HG02852 (cell line): ENCODE measurements at regions not wholly inside any gene's neighbourhood (a gene's known extent, or its start where the extent isn't known, plus 50 kb on each side); places are given as distances from the start of the nearest gene placed in this dataset.
"Not testable (repeated sequence)": the region's sequence is repeated elsewhere in the genome, so short reads cannot be mapped to it uniquely, and the experiment has no call there.

Experiments used
- ATAC-seq: cut with Tn5 transposase; IDR thresholded peaks from one replicate; pipeline ENCODE4 v1.9.1; 2021; ENCODE audit warnings: mild to moderate bottlenecking, moderate library complexity; ENCODE audit not compliant: unreplicated experiment

DNA sequence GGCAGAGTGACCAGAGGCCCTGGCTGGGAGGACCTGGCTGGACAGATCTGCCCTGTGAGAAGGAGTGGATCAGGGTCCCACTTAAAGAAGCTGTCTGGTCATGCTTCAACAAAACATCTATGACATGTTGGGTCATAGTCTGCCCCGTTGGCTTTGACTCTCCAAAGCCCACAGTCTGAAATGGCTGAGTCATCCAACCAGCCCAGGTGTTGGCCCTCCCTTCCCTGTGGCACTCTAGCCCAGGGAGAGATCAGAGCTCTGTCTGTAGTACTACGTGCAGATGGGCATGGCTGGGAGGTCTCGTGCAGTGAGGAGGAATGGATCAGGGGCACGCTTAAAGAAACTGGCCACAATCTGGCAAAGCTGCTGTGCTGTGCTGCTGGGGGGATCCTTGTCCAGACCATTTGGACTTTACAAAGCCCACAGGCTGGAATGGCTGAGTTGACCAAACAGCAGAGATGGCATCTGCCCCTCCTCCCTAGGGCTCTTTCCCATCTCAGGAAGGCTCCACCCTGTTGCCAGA is 206.1 kb downstream of the TUSC1 start:
- ATAC-seq = no peak

DNA sequence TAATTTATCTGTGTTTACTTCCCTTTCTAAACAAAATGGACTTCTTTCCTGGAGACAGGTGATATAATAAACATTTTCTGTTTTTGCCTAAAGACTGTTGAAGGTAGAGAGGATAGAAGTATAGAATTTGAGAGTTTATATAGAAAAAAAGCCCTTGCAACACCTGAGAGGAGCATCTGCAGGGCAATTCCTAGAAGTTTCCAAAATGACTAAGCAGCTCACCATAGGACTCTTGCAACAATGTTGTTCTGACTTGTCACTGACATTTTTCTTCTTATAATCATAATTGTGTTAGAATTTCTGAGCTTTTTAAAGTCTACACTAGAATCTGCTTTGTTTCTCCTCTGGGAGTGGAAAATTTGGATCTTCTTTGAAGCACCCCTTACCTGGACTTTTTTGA is 216.8 kb downstream of the TUSC1 start:
- no peak for ATAC-seq

DNA sequence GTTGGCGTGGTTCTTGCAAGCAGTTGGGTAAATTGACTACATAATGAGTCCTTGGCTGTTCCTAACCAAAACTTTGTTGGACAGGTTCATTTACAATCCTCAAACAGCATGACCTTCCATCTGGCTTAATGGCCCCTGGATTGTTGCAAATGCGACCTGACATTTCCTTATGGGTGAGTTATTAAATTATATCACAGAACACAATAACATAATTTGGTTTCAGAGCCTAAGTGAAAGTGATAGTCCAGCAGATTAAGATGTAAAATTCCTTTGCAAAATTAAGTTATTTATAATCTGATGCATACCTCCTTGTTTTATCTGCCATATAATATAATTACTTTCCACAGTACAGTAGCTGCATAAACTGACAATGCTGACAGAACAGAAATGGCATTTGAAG is 224.4 kb downstream of the TUSC1 start:
- ATAC-seq = no peak

DNA sequence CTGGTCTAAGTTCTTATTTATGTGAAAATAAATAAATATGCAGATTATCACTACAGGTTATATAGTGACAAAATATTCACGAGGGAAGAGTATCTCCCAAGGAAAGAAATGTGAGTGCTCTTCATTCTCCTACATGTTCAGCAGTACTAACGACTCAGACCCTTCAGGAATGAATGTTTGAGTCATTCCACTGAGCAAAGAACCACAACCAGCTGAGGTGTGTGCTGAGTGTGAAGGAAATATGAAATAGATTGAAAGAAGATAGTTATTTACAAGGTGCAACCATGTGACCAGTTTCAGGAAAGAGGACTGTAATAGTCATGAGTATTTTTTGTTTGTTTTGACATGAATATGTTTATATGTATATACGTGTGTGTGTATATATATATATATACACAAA is 228.7 kb downstream of the TUSC1 start:
- ATAC-seq = no peak

DNA sequence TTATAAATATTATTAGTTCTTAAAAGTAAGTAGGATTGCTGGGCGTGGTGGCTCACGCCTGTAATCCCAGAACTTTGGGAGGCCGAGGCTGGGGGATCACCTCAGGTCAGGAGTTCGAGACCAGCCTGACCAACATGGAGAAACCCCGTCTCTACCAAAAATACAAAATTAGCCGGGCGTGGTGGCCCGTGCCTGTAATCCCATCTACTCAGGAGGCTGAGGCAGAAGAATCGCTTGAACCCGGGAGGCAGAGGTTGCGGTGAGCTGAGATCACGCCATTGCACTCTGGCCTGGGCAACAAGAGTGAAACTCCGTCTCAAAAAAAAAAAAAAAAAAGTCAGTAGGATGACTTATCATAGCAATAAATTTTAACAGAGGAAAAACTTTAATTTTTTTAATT is 232.5 kb downstream of the TUSC1 start:
- ATAC-seq = not testable (repeated sequence)

DNA sequence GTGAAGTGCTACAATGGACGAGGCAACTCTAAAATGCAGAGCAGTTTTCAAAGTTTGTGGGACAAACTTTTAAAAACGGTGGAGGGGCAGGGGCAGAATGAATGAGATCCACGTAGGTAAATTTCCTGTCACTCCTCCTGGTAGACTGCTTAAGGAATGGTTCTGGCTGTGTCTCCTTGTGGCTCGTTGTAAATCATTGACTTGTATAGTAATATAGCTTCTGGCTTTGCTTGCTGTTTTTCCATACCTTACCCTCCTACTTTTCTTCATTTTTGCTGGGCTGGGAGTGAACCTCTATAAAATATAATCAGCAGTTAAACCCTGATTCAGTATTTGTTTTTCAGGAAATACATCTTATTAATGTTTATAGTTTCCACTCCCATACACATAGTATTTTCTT is 235.7 kb downstream of the TUSC1 start:
- ATAC-seq = no peak

DNA sequence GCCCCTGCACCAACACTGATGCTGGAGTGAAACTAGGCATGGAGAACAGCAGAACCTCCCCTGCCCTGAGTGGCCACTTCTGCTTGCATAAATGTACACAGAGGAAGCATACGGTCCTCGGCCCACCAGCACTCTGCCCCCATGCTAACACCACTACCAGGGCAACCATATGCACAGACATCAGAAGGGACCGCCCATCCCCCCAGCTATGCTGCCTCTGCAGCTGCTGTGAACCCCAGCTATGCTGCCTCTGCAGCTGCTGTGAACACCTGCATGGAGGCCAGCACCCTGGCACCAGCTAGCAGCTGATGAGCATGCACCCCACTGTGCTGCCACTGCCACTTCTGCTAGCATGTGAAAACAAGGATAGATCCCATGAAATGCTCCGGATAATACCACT is 250.3 kb downstream of the TUSC1 start:
- ATAC-seq = no peak

DNA sequence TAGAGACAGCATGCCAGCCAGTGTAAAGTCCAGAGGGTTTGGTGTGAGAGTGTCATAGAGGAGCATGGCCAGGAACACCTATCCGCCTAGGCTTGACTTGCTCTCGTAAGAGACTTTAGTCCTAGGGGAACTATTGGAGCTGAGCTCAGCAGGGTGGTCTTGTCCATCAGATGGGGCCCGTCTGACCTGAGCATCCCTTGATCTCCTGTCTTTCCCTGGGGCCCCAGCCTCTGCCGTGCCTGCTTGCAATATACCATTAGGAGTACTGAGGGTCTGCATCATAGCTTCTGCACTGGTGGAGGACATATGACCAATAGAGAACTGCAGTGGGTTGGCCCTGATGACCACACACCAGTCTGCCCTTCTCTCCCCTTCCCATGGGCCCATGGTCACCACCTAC is 251.0 kb downstream of the TUSC1 start:
- ATAC-seq = no peak

DNA sequence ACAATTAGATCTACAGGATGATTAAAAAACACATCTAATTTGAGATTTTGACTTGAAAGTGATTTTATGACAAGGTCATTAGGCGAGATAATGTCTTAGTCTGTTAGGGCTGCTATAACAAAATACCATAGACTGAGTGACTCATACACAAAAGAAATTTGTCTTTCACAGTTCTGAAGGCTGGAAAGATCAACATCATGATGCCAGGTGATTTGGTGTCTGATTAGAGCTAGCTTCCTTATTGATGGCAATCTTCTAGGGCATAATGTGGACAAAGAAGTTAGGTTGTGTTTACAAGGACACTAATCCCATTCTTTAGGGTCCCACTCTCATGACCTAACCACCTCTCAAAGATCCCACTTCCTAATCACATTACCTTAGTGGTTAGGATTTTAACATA is 256.7 kb downstream of the TUSC1 start:
- ATAC-seq = no peak

DNA sequence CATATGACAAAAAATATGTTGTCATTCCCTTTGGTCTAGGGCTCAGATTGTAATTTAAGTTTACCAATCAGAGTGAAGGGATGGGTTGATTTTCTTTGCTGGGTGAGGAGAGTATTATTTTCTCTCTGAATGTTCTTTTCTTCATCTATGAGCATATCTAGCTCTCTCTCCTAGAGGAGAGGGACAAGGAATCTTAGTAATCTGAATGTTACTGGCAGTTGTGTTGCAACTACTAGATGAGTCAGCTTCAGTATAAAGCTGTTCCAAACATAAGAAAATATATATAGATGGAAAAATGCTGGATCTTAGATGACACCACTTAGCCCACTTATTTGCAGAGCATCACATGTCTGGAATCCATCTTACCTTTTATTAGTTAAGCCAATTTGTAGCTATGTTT is 259.3 kb downstream of the TUSC1 start:
- no peak for ATAC-seq

DNA sequence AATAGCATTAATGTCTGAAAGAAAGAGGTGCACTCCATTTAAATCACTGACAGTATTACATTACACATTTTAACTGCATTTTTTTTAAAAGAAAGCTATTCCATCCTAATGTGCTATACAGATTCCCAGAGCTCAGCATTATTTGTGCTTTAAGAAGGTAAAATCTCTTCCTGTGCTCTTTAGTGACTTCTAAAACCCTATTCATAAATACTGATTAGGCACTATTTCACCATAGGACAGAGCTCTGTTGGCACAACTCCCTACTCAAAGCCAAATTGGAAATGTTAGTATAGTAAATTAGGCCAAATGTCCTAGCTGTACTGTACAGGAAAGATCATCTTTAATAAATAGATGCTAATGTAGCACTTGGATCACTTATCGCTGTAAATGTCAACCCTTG is 262.5 kb downstream of the TUSC1 start:
- no peak for ATAC-seq

DNA sequence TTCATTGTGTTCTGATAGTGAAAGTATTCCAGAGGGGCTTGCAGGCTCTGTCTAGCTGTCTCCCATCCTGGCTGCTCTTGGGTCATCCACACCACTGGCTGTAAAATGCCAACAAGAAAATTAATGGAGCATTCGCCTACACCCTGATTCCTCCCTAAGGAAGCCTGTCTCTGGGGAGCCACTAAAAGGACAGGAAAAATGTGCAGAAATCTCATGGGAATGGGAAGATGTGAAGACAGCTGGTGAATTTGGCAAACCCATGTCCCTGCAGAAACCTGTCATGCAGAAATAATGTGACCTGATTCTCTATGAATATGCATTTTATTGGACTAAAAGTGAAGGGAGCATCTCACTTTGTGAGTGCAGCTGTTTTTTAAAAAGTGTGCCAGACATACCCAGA is 265.6 kb downstream of the TUSC1 start:
- no peak for ATAC-seq

DNA sequence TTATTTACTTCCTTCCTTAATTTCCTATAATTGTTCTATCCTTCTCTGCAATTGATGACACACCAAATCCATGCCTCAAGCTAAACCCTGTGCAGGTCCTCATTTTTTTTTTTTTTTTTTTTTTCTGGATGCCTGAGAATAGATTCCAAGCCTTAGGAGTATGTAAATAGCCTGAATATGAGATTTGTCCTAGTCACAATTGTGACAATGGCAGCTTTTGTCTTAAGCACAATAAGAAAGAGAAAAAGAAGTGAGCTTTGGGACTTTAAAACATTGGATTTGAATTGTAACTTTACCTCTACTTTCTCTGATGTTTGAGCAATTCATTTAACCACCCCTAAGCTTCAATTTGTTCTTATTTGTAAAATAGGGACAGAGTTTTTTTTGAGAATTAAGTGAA is 280.5 kb downstream of the TUSC1 start:
- no peak for ATAC-seq

DNA sequence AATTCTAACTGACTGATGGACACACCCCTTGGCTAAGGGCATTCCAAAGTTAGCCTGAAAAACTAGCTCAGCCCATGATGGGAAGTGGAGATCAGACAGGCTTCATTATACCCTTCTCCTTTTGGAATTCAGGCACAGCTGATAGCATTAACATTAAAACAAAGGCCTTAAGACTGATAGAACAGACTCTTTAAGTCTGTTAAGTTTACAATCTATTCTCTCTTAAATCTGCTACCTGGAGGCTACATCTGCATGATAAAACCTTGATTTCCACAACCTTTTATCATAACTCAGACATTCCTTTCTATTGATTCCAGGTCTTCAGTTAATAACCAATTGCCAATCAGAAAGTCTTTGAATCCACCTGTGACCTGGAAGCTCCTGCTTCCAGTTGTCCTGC is 281.4 kb downstream of the TUSC1 start:
- ATAC-seq = no peak

DNA sequence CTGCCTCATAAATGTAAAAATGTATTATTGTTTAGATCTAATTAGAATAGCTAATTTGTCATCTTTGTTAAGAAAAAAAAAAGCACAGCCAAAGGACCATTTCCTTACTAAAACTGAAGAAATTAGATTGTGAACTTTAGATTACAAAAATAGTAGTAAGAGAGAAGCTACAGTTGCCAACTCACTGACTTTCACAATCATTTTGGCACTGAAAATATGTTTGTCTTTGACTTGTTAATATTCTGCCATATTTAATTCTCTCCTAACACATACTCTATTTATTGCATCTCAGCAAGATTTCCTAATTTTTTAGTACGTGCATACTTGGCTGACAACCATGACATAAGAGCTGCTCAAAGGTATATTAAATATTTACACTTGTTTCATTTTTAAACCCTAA is 297.1 kb downstream of the TUSC1 start:
- no peak for ATAC-seq

DNA sequence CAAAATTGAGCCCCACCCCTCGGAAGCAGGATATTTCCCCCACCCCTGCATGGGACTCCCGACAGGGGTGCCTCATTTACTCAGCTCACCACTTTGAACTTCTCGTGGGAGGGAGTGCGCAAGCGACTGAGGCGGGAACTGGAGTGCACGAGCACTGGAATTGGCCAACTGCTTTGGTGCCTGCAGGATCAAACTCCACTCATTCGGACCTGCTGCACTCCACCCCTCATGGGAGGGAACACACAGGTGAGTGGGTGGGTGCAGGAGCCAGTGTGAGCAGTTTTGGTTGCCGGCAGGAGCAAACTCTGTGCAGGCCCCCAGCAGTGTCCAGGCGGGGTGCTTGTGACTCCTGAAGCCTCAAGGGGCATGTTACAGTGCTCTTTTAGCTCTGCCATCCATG is 301.2 kb downstream of the TUSC1 start:
- no peak for ATAC-seq

DNA sequence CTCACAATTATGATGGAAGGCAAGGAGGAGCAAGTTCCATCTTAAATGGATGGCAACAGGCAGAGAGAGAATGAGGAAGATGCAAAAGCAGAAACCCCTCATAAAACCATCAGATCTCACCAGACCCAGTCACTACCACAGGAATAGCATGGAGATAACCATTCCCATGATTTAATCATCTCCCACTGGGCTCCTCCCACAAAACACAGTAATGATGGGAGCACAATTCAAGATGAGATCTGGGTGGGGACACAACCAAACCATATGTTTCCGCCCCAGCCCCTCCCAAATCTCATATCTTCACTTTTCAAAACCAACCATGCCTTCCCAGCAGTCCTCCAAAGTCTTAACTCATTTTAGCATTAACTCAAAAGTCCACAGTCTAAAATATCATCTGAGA is 304.0 kb downstream of the TUSC1 start:
- ATAC-seq = no peak

DNA sequence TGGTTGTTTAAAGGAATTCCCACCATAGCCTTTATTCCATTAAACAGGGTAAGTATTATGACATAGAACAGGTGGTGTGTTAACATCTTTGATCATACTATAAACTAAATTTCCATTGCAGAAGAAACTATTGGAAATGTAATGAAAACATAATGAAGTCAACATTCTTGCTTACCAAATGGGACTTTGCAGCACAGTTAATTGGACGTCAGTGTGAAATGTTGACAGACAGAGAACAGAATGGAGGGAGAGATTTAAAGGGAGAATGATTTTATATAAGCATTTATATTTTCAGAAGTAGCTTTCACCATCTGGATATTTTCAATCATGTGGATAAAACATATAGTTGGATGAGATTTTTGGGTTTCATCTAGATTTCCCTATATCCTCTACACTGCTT is 311.3 kb downstream of the TUSC1 start:
- ATAC-seq = no peak

DNA sequence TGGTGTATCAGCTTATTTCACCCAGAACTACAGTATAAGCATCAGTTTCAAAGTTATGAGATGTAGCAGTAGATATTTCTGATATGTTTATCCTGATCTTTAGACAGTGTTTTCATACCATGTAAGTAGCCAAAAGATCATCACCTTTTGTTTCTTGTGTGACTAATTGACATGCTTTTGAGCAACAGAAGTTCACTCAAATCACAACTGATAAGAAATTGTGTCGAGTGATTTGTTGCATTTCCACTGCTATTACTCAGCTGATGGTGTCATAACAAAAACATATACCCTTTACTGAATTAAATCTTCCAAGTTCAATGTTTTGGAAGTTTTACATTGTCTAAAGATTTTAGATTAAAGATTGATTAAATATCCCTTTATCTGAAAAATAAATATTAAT is 324.5 kb downstream of the TUSC1 start:
- ATAC-seq = no peak

DNA sequence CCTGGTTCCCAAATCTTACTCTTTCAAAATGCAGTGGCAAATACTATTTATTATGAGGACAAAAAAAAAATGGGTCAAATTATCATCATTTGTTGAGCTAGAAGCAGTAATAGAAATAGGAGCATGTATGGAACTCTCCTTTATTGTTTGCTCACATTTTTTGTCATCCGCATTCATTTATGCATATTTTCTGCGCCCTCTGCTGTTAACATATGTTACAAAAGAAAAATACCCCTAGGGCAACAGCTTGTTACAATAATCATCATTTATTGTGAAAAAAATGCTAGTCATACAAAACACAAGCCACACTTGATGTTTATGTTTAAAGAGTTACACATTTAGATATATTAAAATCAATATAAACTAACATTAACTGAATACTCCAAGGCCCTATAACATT is 328.2 kb downstream of the TUSC1 start:
- ATAC-seq = no peak

DNA sequence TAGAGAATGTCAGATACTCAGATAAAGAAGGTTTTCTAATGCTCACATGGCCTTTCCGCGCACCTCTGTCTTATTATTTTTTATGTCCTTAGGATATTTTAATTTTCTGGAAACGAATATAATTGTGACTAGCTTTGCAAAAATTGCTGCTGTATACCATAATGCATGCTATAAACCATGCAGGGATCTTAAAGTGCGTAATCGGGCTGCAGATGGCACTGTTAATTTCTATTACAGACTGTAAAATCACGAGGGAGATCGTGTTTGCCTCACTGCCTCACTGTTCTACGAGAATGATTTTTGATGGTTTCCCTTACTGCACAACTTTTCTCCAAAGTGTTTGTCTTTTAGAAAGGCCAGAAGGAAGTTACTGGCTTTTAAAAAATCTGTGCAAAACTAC is 356.1 kb downstream of the TUSC1 start:
- no peak for ATAC-seq

DNA sequence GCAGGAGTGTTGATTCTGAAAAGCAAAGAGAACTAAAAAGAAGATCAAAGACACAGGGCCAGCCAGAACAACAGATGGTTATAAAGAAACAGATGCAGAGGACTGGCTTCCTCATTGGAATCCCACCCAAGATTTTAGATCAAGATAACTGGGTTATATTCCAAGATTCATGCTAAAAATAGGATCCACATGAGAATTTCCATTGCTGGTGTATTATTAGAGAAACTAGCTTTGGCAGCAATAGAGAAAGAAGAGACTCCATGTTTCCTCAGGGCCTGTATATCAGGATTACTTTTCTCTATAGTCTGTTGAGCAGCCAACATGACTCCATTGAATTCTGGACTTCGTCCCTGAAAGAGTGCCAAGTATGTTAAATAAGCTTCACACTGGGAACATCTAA is 367.3 kb downstream of the TUSC1 start:
- ATAC-seq = no peak

DNA sequence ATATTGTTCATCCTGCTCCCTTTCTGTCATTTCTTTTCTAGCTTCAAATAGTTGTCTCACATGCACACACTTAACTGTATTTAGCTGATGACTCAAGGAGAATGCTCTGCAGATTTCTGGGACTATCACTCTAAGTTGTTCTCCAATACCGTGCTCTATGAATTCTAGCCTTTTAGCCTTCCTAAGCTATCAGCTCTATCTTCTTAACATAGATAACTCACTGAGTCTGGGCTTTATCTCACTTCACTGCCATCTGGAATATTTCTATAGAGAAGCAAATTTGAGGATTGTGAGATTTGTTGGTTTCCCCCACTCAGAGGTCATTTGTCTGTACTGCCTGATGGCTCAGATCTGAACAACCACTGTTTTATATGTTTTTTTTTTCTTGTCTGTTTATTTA is 369.7 kb downstream of the TUSC1 start:
- ATAC-seq = no peak

DNA sequence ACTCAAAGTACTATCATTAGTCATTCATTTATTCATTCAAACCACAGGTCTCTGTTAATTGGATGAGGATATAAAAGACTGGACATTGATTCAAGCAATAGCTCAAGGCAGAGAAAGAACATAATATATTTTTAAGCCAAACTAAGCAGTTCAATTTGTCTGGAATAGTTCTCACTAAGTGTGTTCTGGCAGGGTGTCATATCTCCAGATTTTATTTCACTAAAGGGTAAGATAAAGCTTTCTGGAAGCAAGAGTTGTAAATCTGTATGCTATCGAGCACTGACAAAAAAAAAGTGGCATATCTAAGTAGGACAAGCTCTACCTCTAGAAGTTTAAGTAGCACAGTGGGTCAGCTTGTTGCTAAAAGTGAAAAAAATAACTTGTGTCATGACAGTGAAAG is 375.6 kb downstream of the TUSC1 start:
- no peak for ATAC-seq
